Muscle layer of colon (tissue), 2 donors: ENCODE measurements at regions not wholly inside any gene's neighbourhood (a gene's known extent, or its start where the extent isn't known, plus 50 kb on each side); places are given as distances from the start of the nearest gene placed in this dataset.

Source experiments
- H3K27ac ChIP-seq: one replicate; pipeline ENCODE4 v1.7.0; 2013; ENCODE audit warnings: low read depth, mild to moderate bottlenecking, low read length, moderate library complexity
- H3K27me3 ChIP-seq, 2 donors: one replicate each; pipeline ENCODE4 v1.7.0; 2013; ENCODE audit warnings: low read length in 2 of 2, mild to moderate bottlenecking in 2 of 2; ENCODE audit not compliant: insufficient read depth in 2 of 2, control insufficient read depth in 1 of 2
- H3K36me3 ChIP-seq: one replicate; pipeline ENCODE4 v1.7.0; 2013; ENCODE audit warnings: mild to moderate bottlenecking, low read length; ENCODE audit not compliant: insufficient read depth
- H3K4me1 ChIP-seq: one replicate; pipeline ENCODE4 v1.7.0; 2013; ENCODE audit warnings: mild to moderate bottlenecking, low read length; ENCODE audit not compliant: insufficient read depth
- H3K4me3 ChIP-seq, 2 donors: one replicate each; pipeline ENCODE4 v1.7.0; 2013; ENCODE audit warnings: low read length in 2 of 2, low read depth in 1 of 2, mild to moderate bottlenecking in 1 of 2, moderate library complexity in 1 of 2
- H3K9ac ChIP-seq: one replicate; pipeline ENCODE4 v1.7.0; 2013; ENCODE audit warnings: low read length
- H3K9me3 ChIP-seq: one replicate; pipeline ENCODE4 v1.7.0; 2013; ENCODE audit warnings: mild to moderate bottlenecking, low read length
- donor health status: abdominal sarcoma.
- donor health status: Adenocarcinoma of cecum.

GRCh38 chr6:138580801-138581200 lies 81.5 kb upstream of the NHSL1 start:
- Histone ChIP-seq H3K9me3 (no peaks in the 10 kb centered on the region), H3K4me3 (no peak overlapping the region), H3K4me1 (no peaks in the 10 kb centered on the region), H3K9ac (no peak overlapping the region), H3K36me3 (no peaks in the 10 kb centered on the region), H3K27me3 (no peaks in the 10 kb centered on the region), H3K27ac (no peak overlapping the region)

DNA sequence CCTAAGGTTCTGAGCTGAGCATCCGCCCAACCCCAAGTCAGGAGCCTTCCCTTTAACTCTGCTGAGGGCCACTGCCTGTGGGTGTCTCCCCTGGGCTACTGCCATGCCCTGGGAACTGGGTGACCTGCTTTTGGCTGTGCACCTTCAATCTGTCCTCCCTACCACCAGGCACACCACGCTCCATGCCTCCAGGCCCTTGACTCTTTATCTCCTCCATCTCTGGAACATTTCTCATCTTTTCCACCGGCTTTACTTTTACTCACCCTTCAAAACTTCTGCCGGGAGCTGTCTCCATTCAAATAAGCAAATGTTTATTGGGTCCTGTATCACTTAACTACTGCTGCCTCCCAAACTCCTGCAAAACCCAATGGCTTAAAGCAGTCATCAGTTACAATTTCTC lies 83.3 kb upstream of the NHSL1 start:
- H3K27me3 ChIP-seq = no peaks in the 10 kb centered on the region
- no peaks in the 10 kb centered on the region for H3K9me3 ChIP-seq
- no peak overlapping the region for H3K27ac ChIP-seq
- no peak overlapping the region for H3K4me3 ChIP-seq
- no peaks in the 10 kb centered on the region for H3K4me1 ChIP-seq
- H3K36me3 ChIP-seq = no peaks in the 10 kb centered on the region
- H3K9ac ChIP-seq = no peak overlapping the region

GRCh38 chr6:138586638-138587037 lies 87.3 kb upstream of the NHSL1 start:
- Histone ChIP-seq H3K4me1 (no peaks in the 10 kb centered on the region), H3K27me3 (no peaks in the 10 kb centered on the region)

GRCh38 chr6:138588805-138589434 lies 89.6 kb upstream of the NHSL1 start:
- H3K36me3 ChIP-seq = no peaks in the 10 kb centered on the region
- no peaks in the 10 kb centered on the region for H3K4me1 ChIP-seq
- H3K9me3 ChIP-seq = no peaks in the 10 kb centered on the region
- no peak overlapping the region for H3K9ac ChIP-seq
- no peak overlapping the region for H3K4me3 ChIP-seq
- no peaks in the 10 kb centered on the region for H3K27me3 ChIP-seq
- no peak overlapping the region for H3K27ac ChIP-seq

More at GRCh38 chr6:138586638-138587037, 87.3 kb upstream of the NHSL1 start:
- Histone ChIP-seq H3K27ac (no peak overlapping the region), H3K9ac (no peak overlapping the region), H3K36me3 (no peaks in the 10 kb centered on the region), H3K9me3 (no peaks in the 10 kb centered on the region), H3K4me3 (no peak overlapping the region)

- H3K27ac ChIP-seq = no peak overlapping the region
- no peak overlapping the region for H3K4me3 ChIP-seq
- no peaks in the 10 kb centered on the region for H3K9me3 ChIP-seq
Observed at GRCh38 chr6:138590796-138591709, 91.8 kb upstream of the NHSL1 start.

GRCh38 chr6:138592749-138593123 lies 93.4 kb upstream of the NHSL1 start:
- Histone ChIP-seq H3K4me3 (no peak overlapping the region), H3K4me1 (no peaks in the 10 kb centered on the region), H3K9me3 (no peaks in the 10 kb centered on the region), H3K36me3 (no peaks in the 10 kb centered on the region), H3K27me3 (no peaks in the 10 kb centered on the region), H3K27ac (peak overlapping the region; percentile 24), H3K9ac (no peak overlapping the region)

More at GRCh38 chr6:138590796-138591709, 91.8 kb upstream of the NHSL1 start:
- no peaks in the 10 kb centered on the region for H3K27me3 ChIP-seq
- no peaks in the 10 kb centered on the region for H3K4me1 ChIP-seq
- no peaks in the 10 kb centered on the region for H3K36me3 ChIP-seq
- H3K9ac ChIP-seq = no peak overlapping the region

GRCh38 chr6:138593124-138593877 lies 94.0 kb upstream of the NHSL1 start:
- H3K36me3 ChIP-seq = no peaks in the 10 kb centered on the region
- no peaks in the 10 kb centered on the region for H3K27me3 ChIP-seq
- H3K27ac ChIP-seq = peak overlapping the region; percentile 24
- no peaks in the 10 kb centered on the region for H3K9me3 ChIP-seq
- H3K4me1 ChIP-seq = no peaks in the 10 kb centered on the region
- H3K9ac ChIP-seq = no peak overlapping the region
- no peak overlapping the region for H3K4me3 ChIP-seq

- Histone ChIP-seq H3K4me1 (no peaks in the 10 kb centered on the region), H3K36me3 (no peaks in the 10 kb centered on the region), H3K27ac (no peak overlapping the region), H3K9ac (no peak overlapping the region), H3K4me3 (no peak overlapping the region), H3K27me3 (no peaks in the 10 kb centered on the region), H3K9me3 (no peaks in the 10 kb centered on the region)
Observed at GRCh38 chr6:138593909-138594757, 94.8 kb upstream of the NHSL1 start.

DNA sequence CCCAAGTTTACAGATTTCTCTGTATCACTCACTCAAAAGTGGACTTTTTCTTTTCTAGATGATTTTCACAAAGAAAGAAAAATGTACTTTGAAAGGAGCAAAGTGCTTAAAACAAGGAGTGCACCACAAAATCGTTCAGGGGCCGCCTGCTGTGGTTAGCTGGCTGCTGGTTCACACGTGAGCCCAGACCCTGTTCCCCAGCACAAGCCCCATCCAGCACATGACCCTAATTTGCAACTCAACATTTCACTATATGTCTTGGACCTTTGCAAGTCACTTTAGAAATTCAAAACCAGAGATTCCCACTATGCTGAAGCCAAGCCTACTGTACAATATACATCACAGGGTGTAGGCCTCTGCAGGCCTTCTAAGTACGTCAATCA lies 95.5 kb upstream of the NHSL1 start:
- no peaks in the 10 kb centered on the region for H3K9me3 ChIP-seq
- H3K27ac ChIP-seq = no peak overlapping the region

GRCh38 chr6:138596126-138596525 lies 96.8 kb upstream of the NHSL1 start:
- no peaks in the 10 kb centered on the region for H3K4me1 ChIP-seq
- no peaks in the 10 kb centered on the region for H3K27me3 ChIP-seq
- H3K4me3 ChIP-seq = no peak overlapping the region
- no peak overlapping the region for H3K9ac ChIP-seq
- H3K27ac ChIP-seq = no peak overlapping the region
- H3K36me3 ChIP-seq = no peaks in the 10 kb centered on the region
- no peaks in the 10 kb centered on the region for H3K9me3 ChIP-seq

More for the DNA sequence above, 95.5 kb upstream of the NHSL1 start:
- Histone ChIP-seq H3K4me3 (no peak overlapping the region), H3K27me3 (no peaks in the 10 kb centered on the region), H3K4me1 (no peaks in the 10 kb centered on the region), H3K36me3 (no peaks in the 10 kb centered on the region), H3K9ac (no peak overlapping the region)

DNA sequence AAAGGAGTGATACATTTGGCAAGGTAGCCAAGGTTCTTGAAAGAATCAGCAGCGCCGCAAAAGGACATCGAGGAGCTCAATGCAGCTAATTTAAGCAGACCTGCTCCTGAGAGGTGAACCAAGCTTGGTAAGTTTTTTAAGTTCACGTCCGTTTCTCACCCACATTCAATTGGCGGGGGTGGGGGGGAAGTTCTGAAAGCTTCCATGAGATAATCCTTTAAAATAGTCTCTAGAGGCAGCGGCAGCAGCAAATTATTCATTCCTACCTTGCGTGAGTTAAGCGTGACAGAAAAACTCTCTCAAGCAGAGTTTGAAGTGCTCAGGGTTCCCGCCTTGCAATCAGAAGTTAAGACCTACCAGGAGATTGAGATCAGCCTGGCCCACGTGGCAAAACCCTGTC lies 97.3 kb upstream of the NHSL1 start:
- Histone ChIP-seq H3K36me3 (no peaks in the 10 kb centered on the region), H3K9ac (no peak overlapping the region), H3K9me3 (no peaks in the 10 kb centered on the region), H3K4me1 (no peaks in the 10 kb centered on the region), H3K27me3 (no peaks in the 10 kb centered on the region), H3K27ac (no peak overlapping the region), H3K4me3 (no peak overlapping the region)
